ENCODE measurements at regions not wholly inside any gene's neighbourhood (a gene's known extent, or its start where the extent isn't known, plus 50 kb on each side); places are given as distances from the start of the nearest gene placed in this dataset.
"Not testable (repeated sequence)": the region's sequence is repeated elsewhere in the genome, so short reads cannot be mapped to it uniquely, and the experiment has no call there.

DNA sequence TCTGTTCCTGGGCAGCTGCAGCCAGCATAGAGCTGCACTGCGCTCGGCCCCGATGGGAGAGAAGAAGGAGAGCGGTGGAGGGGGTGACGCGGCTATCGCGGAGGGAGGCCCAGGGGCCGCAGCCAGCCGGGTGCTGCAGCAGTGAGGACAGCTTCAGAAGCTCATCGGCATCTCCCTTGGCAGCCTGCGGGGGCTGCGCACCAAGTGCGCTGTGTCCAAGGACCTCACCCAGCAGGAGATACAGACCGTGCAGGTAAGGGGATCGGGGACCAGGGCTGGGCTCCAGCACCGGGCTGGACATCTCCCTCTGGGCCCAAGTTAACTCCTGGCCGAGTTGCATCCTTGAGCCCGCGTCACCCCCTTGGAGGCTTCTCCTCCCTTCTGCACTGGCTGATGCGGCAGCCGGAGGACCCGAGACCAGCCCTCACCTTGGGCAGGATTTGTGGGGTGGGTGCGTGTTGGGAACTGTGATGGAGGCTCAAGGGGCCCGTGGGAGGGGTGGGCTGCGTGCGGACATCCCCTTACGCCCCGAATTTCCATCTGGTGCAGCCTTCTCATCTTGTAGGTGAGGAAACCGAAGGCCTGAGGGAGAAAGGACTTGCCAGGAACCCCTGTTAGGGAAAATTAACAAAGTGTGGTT, 3934.9 kb downstream of the SRGAP2C start:
- H3K27ac Mint-ChIP-seq; POLR2A ChIA-PET; H3K4me3 Mint-ChIP-seq; H3K27me3 Mint-ChIP-seq; ATAC-seq (ENCODE audit: low read depth); DNase-seq; H3K4me1 Mint-ChIP-seq; H3K36me3 Mint-ChIP-seq: not testable (repeated sequence)
- peaks cover 16% of the 10 kb centered on the region for H3K9me3 Mint-ChIP-seq

DNA sequence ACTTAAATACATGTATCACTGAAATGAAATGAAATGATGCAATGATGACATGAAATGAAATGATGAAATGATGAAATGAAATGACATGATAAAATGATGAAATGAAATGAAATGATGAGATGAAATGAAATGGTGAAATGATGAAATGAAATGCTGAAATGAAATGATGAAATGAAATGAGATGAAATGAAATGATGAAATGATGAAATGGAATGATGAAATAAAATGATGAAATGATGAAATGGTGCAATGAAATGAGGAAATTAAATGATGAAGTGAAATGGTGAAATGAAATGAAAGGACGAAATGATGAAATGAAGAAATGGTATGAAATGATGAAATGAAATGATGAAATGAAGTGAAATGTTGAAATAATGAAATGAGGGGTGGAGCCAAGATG, 3937.8 kb downstream of the SRGAP2C start:
- H3K4me1 Mint-ChIP-seq; H3K27me3 Mint-ChIP-seq; DNase-seq; H3K27ac Mint-ChIP-seq; POLR2A ChIA-PET; H3K4me3 Mint-ChIP-seq; ATAC-seq (ENCODE audit: low read depth); H3K36me3 Mint-ChIP-seq: not testable (repeated sequence)
- H3K9me3 Mint-ChIP-seq = peaks cover 10% of the 10 kb centered on the region

Data from activated naive CD8-positive, alpha-beta T cell treated with anti-CD3 and anti-CD28 coated beads, Interleukin-2, amount 10 ng/mL, durations not matched to agents 7 days and 5 days (primary cell).